HFFc6 (cell line): ENCODE measurements at regions not wholly inside any gene's neighbourhood (a gene's known extent, or its start where the extent isn't known, plus 50 kb on each side); places are given as distances from the start of the nearest gene placed in this dataset.

Experiments
- DNase-seq: peaks from one replicate; pipeline ENCODE4 v3.0.0-alpha.2; 2018
- H3K27ac Mint-ChIP-seq: 2 replicates; pipeline ENCODE4 v1.8.0; 2020; ENCODE audit warnings: mild to moderate bottlenecking, mixed read lengths
- H3K27me3 Mint-ChIP-seq: 2 replicates; pipeline ENCODE4 v1.8.0; 2021; ENCODE audit warnings: mild to moderate bottlenecking, moderate library complexity, mixed read lengths; ENCODE audit not compliant: insufficient read depth
- H3K36me3 Mint-ChIP-seq: 2 replicates; pipeline ENCODE4 v1.8.0; 2021; ENCODE audit warnings: low read depth, mixed read lengths
- H3K4me1 Mint-ChIP-seq: 2 replicates; pipeline ENCODE4 v1.8.0; 2020; ENCODE audit warnings: low read depth, mixed read lengths
- H3K4me3 Mint-ChIP-seq: 2 replicates; pipeline ENCODE4 v1.8.0; 2020; ENCODE audit warnings: mild to moderate bottlenecking, moderate library complexity, mixed read lengths
- H3K9me3 Mint-ChIP-seq: 2 replicates; pipeline ENCODE4 v1.8.0; 2020; ENCODE audit warnings: mild to moderate bottlenecking, mixed read lengths
- TF ChIP-seq, protein P1 (sequence below): fragments of 200-600 bp; sonication (generic); IDR thresholded peaks from 2 replicates; pipeline ENCODE4 v1.5.0; 2021; ENCODE audit warnings: antibody characterized with exemption, mild to moderate bottlenecking

DNA sequence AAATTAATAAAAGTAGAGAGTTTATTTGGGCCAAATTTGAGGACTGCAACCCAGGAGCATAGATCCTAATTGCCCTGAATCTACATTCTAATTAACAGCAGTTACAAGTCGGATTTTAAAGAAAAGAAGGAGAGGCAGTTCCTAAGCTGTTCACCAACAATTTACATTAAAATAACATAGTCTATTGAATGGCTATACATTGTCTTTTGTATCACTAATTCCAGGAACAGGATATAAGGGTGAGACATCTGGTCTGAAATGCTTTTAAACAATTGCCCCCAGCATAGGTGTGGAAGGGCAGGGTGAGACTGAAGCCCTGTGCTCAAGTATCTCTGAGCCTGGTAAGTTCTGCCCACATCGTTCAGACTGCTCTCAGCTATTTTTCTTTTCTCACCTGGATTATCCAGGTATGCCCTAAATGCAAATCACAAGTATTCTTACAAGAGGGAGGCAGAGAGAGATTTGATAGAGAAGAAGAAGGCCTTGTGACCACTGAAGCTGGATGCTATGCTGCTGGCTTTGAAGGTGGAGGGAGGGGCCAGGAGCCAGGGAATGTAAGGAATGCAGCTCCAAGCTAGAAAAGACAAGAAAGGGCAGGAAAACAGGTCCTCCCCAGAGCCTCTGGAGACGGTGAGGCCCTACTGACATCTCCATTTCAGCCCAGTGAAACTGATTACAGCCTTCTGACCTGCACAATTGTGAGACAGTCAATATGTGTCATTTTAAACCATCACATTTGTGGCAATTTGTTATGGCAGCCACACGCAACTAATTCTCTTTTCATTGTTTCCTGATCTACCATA is 189.4 kb upstream of the ARL4C start:
- Mint-ChIP-seq H3K4me1 (peaks cover 37% of the 10 kb centered on the region), H3K4me3 (no peak overlapping the region), H3K9me3 (no peaks in the 10 kb centered on the region), H3K27ac (peak overlapping the region; percentile 37; the same call in 1 of the 2 replicates), H3K36me3 (peaks cover 5% of the 10 kb centered on the region), H3K27me3 (no peaks in the 10 kb centered on the region)
- DNase-seq = no peak
- TF ChIP-seq, protein P1, sequence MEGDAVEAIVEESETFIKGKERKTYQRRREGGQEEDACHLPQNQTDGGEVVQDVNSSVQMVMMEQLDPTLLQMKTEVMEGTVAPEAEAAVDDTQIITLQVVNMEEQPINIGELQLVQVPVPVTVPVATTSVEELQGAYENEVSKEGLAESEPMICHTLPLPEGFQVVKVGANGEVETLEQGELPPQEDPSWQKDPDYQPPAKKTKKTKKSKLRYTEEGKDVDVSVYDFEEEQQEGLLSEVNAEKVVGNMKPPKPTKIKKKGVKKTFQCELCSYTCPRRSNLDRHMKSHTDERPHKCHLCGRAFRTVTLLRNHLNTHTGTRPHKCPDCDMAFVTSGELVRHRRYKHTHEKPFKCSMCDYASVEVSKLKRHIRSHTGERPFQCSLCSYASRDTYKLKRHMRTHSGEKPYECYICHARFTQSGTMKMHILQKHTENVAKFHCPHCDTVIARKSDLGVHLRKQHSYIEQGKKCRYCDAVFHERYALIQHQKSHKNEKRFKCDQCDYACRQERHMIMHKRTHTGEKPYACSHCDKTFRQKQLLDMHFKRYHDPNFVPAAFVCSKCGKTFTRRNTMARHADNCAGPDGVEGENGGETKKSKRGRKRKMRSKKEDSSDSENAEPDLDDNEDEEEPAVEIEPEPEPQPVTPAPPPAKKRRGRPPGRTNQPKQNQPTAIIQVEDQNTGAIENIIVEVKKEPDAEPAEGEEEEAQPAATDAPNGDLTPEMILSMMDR = no peak

DNA sequence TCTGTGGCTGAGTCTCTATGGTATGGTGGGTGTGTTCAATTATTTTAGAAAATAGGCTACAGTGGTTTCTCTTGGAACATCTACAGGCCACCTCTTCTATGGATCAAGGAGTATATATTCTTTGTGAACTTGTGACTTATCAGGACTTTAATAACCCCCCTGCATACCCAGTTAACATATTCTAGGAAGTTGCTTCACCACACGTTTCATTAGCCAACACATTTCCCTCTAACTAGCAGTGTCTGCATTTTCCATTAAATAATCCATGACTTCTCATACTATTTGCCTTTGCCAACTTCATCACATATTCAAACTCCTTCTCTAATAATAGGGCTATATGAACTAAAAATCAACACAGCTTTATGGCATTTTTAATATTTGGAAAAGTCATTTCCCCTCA is 187.6 kb upstream of the ARL4C start:
- Mint-ChIP-seq H3K27ac (no peak overlapping the region), H3K27me3 (no peaks in the 10 kb centered on the region), H3K9me3 (no peaks in the 10 kb centered on the region), H3K4me1 (peaks cover 27% of the 10 kb centered on the region), H3K36me3 (peaks cover 5% of the 10 kb centered on the region), H3K4me3 (no peak overlapping the region)
- DNase-seq = no peak
- TF ChIP-seq, protein P1 = no peak

DNA sequence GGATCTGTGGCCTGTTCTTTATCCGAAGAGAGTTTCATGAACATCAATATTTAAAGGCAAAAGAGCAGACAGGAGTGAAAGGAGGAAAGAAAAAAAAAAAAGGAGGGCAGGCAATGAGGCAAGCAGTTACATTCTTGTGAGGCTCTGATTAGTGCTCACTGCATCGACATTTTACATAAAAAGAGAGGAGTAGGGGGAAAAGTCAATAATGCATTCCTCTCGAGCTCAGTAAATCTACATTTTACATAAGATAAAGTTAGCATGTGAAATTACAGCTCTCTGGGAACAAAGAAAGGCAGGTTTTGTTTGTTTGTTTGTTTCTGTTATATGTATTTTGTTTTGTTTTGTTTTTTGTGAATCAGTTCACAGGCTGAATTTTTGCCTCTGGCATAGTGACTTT is 187.1 kb upstream of the ARL4C start:
- TF ChIP-seq, protein P1 = no peak
- H3K4me1 Mint-ChIP-seq = peaks cover 27% of the 10 kb centered on the region
- H3K27ac Mint-ChIP-seq = no peak overlapping the region
- H3K4me3 Mint-ChIP-seq = no peak overlapping the region
- H3K9me3 Mint-ChIP-seq = no peaks in the 10 kb centered on the region
- no peaks in the 10 kb centered on the region for H3K27me3 Mint-ChIP-seq
- peaks cover 5% of the 10 kb centered on the region for H3K36me3 Mint-ChIP-seq
- no peak for DNase-seq

DNA sequence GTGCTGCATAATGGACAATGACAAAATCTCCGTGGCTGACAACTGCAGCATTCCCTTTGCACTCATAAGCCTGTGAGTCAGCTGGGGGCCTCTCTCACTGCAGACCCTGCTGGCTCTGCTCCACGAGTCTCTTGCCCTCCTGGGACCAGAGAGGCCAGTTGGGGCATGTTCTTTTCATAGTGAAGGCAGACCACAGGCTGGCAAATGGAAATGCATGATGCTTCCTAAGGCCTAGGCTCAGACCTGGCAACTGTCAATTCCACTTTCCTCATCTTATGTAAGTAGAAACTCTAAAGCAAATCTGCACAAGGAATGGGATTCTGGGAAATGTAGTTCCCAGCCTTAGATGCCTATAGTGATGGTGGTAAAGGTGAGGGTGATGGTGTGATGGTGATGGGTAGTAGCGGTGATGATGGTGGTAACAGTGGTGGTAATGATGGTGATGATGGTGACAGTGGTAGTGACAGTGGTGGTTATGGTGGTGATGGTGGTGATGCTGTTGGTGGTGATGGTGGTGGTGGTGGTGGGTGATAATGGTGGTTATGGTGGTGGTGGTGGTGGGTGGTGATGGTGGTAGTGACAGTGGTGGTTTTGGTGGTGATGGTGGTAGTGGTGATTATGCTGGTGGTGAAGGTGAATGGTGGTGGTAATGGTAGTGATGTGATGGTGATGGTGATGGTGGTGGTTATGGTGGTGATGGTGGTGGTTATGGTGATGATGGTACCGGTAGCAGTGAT is 185.8 kb upstream of the ARL4C start:
- Mint-ChIP-seq H3K27ac (no peak overlapping the region), H3K9me3 (no peaks in the 10 kb centered on the region), H3K27me3 (no peaks in the 10 kb centered on the region), H3K36me3 (peaks cover 5% of the 10 kb centered on the region), H3K4me3 (no peak overlapping the region), H3K4me1 (peaks cover 27% of the 10 kb centered on the region)
- DNase-seq = no peak
- TF ChIP-seq, protein P1 = no peak

DNA sequence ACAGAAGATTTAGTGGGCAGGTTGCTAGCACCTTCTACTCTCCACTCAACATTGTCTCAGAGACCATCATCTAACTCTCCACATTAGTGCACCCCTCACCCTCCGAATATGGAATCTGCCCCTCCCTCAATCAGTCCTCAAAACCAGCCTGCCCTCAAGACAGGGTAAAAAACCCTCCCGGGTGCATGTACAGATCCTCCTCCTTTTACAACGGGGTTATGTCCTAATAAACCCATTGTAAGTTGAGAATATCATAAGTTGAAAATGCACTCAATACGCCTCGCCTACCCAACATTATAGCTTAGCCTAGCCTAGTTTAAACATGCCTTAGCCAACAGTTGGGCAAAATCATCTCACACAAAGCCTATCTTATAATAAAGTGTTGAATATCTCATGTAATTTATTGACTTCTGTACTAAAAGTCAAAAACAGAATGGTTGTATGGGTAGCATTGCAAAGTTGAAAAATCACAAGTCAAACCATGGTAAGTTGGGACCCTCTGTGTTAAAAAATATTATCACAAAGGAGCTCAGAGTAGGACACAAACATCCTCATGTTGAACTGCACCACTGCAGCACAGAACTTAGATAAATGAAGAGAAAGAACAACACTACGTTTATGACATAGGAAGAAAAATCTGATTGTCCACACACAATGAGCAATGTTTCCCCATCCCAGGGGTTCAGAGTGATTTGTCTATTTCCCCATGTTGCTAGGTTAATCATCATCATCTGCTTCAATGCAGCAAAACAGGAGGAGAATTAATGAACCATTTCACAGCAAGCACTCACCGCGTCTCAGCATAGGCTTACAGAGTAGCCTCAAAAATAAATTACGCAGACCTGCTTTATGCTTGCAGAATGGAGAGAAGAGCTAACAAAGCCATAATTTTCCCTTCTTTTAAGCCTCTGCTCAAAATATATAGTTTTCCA is 184.1 kb upstream of the ARL4C start:
- Mint-ChIP-seq H3K36me3 (peaks cover 5% of the 10 kb centered on the region), H3K4me3 (no peak overlapping the region), H3K27ac (no peak overlapping the region), H3K9me3 (no peaks in the 10 kb centered on the region), H3K4me1 (peaks cover 26% of the 10 kb centered on the region), H3K27me3 (no peaks in the 10 kb centered on the region)
- DNase-seq = no peak
- TF ChIP-seq, protein P1 = no peak
